Suppressor macrophage (primary cell): ENCODE measurements at regions not wholly inside any gene's neighbourhood (a gene's known extent, or its start where the extent isn't known, plus 50 kb on each side); places are given as distances from the start of the nearest gene placed in this dataset.
"Not testable (repeated sequence)": the region's sequence is repeated elsewhere in the genome, so short reads cannot be mapped to it uniquely, and the experiment has no call there.

Experiments used
- DNase-seq, 4 experiments: peaks; one replicate each; pipeline ENCODE4 v3.0.0-alpha.2; 2020 to 2022

- peak in 2 of 4 experiments; percentile 4 to 7 for DNase-seq
Measured at GRCh38 chr13:79187917-79188690, 218.0 kb downstream of the RBM26 start.

GRCh38 chr13:79185580-79185979 lies 220.5 kb downstream of the RBM26 start:
- DNase-seq, result no peak

- DNase-seq, result no peak
Measured at GRCh38 chr13:79183231-79183630, 222.8 kb downstream of the RBM26 start.

DNA sequence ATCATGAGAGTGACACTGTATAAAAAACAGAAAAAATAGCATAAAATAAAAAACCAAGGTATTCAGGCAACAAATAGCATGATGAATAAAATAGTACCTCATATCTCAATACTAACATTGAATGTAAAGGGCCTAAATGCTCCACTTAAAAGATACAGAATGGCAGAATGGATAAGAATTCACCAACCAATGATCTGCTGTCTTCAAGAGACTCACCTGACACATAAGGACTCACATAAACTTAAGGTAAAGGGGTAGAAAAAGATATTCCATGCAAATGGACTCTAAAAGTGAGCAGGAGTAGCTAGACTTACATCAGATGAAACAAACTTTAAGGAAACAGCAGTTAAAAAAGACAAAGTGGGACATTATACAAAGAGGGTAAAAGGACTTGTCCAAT lies 232.4 kb downstream of the RBM26 start:
- DNase-seq, result not testable (repeated sequence)

DNA sequence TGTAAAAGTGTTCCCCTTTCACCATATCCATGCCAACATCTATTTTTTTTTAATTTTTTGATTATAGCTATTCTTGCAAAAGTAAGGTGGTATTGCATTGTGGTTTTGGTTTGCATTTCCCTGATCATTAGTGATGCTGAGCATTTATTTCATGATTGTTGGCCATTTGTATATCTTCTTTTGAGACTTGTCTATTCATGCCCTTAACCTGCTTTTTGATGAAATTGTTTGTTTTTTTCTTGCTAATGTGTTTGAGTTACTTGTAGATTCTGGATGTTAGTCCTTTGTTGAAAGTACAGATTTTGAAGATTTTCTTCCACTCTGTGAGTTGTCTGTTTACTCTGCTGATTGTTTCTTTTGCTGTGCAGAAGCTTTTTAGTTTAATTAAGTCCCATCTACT lies 233.1 kb downstream of the RBM26 start:
- not testable (repeated sequence) for DNase-seq

GRCh38 chr13:79171141-79172061 lies 234.7 kb downstream of the RBM26 start:
- DNase-seq, result peak in 1 of 4 experiments; percentile 14

DNA sequence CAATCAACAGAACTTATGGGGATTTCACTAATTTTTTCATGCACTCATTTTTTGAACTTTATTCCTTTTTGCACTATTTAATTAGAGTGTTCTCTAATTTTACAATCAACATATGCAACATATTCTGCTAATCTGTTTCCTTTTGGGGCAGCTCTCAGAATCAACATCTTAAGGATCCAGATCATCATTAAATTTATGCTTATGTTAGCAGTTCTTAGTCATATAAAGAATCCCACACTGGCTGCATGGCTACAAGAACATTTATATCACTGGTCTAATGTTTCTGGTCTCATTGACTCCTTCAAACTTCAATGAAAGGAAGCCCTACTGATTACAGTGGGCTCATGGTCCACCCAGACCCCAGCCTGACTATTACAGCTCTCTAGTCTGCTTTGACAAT lies 245.2 kb downstream of the RBM26 start:
- no peak for DNase-seq

GRCh38 chr13:79155883-79156282 lies 250.2 kb downstream of the RBM26 start:
- no peak for DNase-seq

GRCh38 chr13:79149210-79149609 lies 256.8 kb downstream of the RBM26 start:
- DNase-seq, result no peak

GRCh38 chr13:79141082-79141481 lies 265.0 kb downstream of the RBM26 start:
- no peak for DNase-seq

GRCh38 chr13:79128158-79128557 lies 277.9 kb downstream of the RBM26 start:
- no peak for DNase-seq

- DNase-seq, result no peak
Measured at GRCh38 chr13:79126706-79127105, 279.3 kb downstream of the RBM26 start.

DNA sequence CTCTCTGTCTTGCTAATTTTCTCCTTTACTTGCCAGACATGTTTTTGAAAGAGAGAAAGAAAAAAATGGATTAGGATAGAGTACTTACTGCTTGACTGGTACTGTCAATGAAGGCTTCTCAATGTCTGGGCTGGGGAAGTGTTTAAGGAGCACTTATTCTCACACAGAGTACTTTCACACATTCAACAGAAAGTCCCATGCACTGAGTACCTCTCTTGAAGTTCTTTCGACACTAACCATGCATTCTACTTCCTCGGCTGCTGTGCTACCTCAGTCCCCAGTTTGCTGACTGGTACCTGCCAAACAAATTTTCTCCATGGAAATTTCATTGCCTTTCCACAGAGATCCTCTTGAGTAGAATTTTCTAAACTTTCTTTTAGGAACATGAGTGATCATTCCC lies 281.9 kb downstream of the RBM26 start:
- no peak for DNase-seq

- DNase-seq, result no peak
Measured at GRCh38 chr13:79121286-79121685, 284.8 kb downstream of the RBM26 start.

DNA sequence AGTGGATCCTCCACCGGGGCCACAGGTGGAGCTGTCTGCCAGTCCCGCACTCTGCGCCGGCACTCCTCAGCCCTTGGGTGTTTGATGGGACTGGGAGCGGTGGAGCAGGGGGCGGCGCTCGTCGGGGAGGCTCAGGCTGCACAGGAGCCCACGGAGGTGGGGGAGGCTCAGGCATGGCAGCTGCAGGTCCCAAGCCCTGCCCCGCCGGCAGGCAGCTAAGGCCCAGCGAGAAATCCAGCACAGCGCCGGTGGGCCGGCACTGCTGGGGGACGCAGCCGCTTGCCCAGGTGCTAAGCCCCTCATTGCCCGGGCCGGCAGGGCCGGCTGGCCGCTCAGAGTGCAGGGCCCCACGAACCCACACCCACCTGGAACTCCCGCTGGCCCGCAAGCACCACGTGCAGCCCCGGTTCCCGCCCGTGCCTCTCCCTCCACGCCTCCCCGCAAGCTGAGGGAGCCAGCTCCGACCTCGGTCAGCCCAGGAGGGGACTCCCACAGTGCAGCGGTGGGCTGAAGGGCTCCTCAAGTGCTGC lies 286.4 kb downstream of the RBM26 start:
- DNase-seq, result no peak

- no peak for DNase-seq
Measured at GRCh38 chr13:79112016-79112415, 294.0 kb downstream of the RBM26 start.

- no peak for DNase-seq
Measured at GRCh38 chr13:79108914-79109643, 297.0 kb downstream of the RBM26 start.

GRCh38 chr13:79098596-79098995 lies 307.5 kb downstream of the RBM26 start:
- no peak for DNase-seq

- no peak for DNase-seq
Measured at GRCh38 chr13:79097201-79097600, 308.9 kb downstream of the RBM26 start.

- DNase-seq, result no peak
Measured at GRCh38 chr13:79096099-79096498, 310.0 kb downstream of the RBM26 start.

- DNase-seq, result no peak
Measured at GRCh38 chr13:79090552-79091124, 315.4 kb downstream of the RBM26 start.

DNA sequence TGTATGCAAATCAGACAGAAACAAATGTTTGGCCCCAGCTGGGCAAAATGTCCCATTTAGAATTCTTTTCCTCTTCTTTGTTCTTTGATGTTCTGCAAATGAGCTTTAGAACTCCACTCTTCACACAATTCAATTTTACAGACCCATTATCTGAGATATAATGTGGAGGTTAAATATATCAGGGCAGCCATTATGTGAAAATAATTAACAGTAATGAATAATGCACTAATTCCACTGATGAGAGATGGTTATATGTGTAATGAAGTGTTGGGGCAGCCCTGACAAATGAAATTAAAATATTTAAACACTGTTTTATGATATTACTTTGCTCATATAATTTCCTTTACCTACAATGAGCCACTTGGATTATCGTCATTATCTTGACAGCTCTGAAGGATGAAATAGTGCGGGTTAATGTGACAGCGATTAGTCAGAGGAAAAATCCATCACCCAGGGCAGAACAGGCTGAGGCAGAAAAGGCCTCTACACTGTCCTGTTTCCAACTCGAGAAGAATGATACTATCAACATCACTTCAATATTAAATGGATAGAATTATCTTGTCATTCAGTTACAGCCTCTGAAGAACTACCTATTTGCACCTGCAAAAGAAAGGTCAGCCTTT lies 321.1 kb downstream of the RBM26 start:
- no peak for DNase-seq
